GM19463 (cell line): ENCODE measurements at regions not wholly inside any gene's neighbourhood (a gene's known extent, or its start where the extent isn't known, plus 50 kb on each side); places are given as distances from the start of the nearest gene placed in this dataset.
A peak's percentile ranks its signal among the peaks of the same experiment; 100 is the strongest.
"Not testable (repeated sequence)": the region's sequence is repeated elsewhere in the genome, so short reads cannot be mapped to it uniquely, and the experiment has no call there.

Experiments
- ATAC-seq: cut with Tn5 transposase; IDR thresholded peaks from one replicate; pipeline ENCODE4 v1.9.1; 2021; ENCODE audit warnings: mild to moderate bottlenecking, moderate library complexity; ENCODE audit not compliant: unreplicated experiment

- peak; percentile 38 for ATAC-seq
Measured at GRCh38 chr1:169044971-169045370, 61.5 kb upstream of the ATP1B1 start.

GRCh38 chr1:169046671-169047070 is 59.8 kb upstream of the ATP1B1 start:
- ATAC-seq, result no peak

GRCh38 chr1:169047074-169047473 is 59.4 kb upstream of the ATP1B1 start:
- ATAC-seq, result no peak

GRCh38 chr1:169048043-169048442 is 58.4 kb upstream of the ATP1B1 start:
- ATAC-seq, result no peak

GRCh38 chr1:169049258-169049938 is 57.1 kb upstream of the ATP1B1 start:
- no peak for ATAC-seq

GRCh38 chr1:169051171-169051570 is 55.3 kb upstream of the ATP1B1 start:
- no peak for ATAC-seq

GRCh38 chr1:169052171-169052570 is 54.3 kb upstream of the ATP1B1 start:
- ATAC-seq, result not testable (repeated sequence)

GRCh38 chr1:169052727-169053126 is 53.8 kb upstream of the ATP1B1 start:
- ATAC-seq, result no peak

GRCh38 chr1:169053196-169053595 is 53.3 kb upstream of the ATP1B1 start:
- no peak for ATAC-seq
